Osteoblast (primary cell): ENCODE measurements at regions not wholly inside any gene's neighbourhood (a gene's known extent, or its start where the extent isn't known, plus 50 kb on each side); places are given as distances from the start of the nearest gene placed in this dataset.

ENCODE experiments used
- DNase-seq: peaks from one replicate; pipeline ENCODE4 v3.0.0; 2011; ENCODE audit warnings: low spot score, mixed read lengths; ENCODE audit not compliant: insufficient read length; ENCODE audit errors: missing footprints
- H2AFZ ChIP-seq: 2 replicates; pipeline ENCODE4 v1.6.0; 2011; ENCODE audit warnings: mild to moderate bottlenecking, low read length
- H3K27ac ChIP-seq: 2 replicates; pipeline ENCODE4 v1.5.1; 2011; ENCODE audit warnings: mild to moderate bottlenecking, low read depth, low read length, moderate library complexity
- H3K27me3 ChIP-seq: 2 replicates; pipeline ENCODE4 v1.6.0; 2012; ENCODE audit warnings: mild to moderate bottlenecking, control low read depth, inconsistent platforms, low read length, moderate library complexity; ENCODE audit not compliant: insufficient read depth
- H3K36me3 ChIP-seq: 2 replicates; pipeline ENCODE4 v1.5.1; 2011; ENCODE audit warnings: mild to moderate bottlenecking, low read length, control low read depth, moderate library complexity; ENCODE audit not compliant: insufficient read depth
- H3K4me1 ChIP-seq: 2 replicates; pipeline ENCODE4 v1.5.1; 2011; ENCODE audit warnings: mild to moderate bottlenecking, low read length, control low read depth, moderate library complexity; ENCODE audit not compliant: insufficient read depth
- H3K4me2 ChIP-seq: 2 replicates; pipeline ENCODE4 v1.6.0; 2011; ENCODE audit warnings: mild to moderate bottlenecking, low read length; ENCODE audit not compliant: insufficient read depth
- H3K4me3 ChIP-seq: fragments of 200-600 bp; sonication (generic); 3 replicates; pipeline ENCODE4 v1.5.1; 2012; ENCODE audit warnings: mild to moderate bottlenecking, low read length, inconsistent platforms; ENCODE audit not compliant: insufficient read depth
- H3K79me2 ChIP-seq: 2 replicates; pipeline ENCODE4 v1.6.0; 2012; ENCODE audit warnings: mild to moderate bottlenecking, low read length, control low read depth, inconsistent platforms; ENCODE audit not compliant: insufficient read depth
- H3K9me3 ChIP-seq: 2 replicates; pipeline ENCODE4 v1.5.1; 2011; ENCODE audit warnings: low read depth, low read length, control low read depth
- H4K20me1 ChIP-seq: 2 replicates; pipeline ENCODE4 v1.6.0; 2012; ENCODE audit warnings: mild to moderate bottlenecking, low read length, control low read depth; ENCODE audit not compliant: insufficient read depth
- TF ChIP-seq, protein P1 (sequence below): IDR thresholded peaks from 2 replicates; pipeline ENCODE4 v1.5.1; 2011; ENCODE audit warnings: mild to moderate bottlenecking, low read depth, low read length, moderate library complexity; ENCODE audit errors: extremely low read depth

GRCh38 chr6:168746643-168747042, 305.7 kb downstream of the SMOC2 start:
- H3K27me3 ChIP-seq, result no peaks in the 10 kb centered on the region
- H3K4me1 ChIP-seq, result no peaks in the 10 kb centered on the region
- TF ChIP-seq, protein P1, sequence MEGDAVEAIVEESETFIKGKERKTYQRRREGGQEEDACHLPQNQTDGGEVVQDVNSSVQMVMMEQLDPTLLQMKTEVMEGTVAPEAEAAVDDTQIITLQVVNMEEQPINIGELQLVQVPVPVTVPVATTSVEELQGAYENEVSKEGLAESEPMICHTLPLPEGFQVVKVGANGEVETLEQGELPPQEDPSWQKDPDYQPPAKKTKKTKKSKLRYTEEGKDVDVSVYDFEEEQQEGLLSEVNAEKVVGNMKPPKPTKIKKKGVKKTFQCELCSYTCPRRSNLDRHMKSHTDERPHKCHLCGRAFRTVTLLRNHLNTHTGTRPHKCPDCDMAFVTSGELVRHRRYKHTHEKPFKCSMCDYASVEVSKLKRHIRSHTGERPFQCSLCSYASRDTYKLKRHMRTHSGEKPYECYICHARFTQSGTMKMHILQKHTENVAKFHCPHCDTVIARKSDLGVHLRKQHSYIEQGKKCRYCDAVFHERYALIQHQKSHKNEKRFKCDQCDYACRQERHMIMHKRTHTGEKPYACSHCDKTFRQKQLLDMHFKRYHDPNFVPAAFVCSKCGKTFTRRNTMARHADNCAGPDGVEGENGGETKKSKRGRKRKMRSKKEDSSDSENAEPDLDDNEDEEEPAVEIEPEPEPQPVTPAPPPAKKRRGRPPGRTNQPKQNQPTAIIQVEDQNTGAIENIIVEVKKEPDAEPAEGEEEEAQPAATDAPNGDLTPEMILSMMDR, result no peak

GRCh38 chr6:168746013-168746412, 305.0 kb downstream of the SMOC2 start:
- TF ChIP-seq, protein P1, result no peak
- Histone ChIP-seq H3K27ac (no peak overlapping the region), H3K27me3 (no peaks in the 10 kb centered on the region), H3K4me1 (no peaks in the 10 kb centered on the region), H3K4me2 (no peak overlapping the region), H3K4me3 (no peak overlapping the region), H4K20me1 (no peaks in the 10 kb centered on the region), H3K9me3 (peaks cover 3% of the 10 kb centered on the region), H3K36me3 (no peaks in the 10 kb centered on the region), H3K79me2 (no peaks in the 10 kb centered on the region), H2AFZ (no peak overlapping the region)
- DNase-seq, result no peak

More at GRCh38 chr6:168746643-168747042, 305.7 kb downstream of the SMOC2 start:
- no peak for DNase-seq
- no peak overlapping the region for H2AFZ ChIP-seq
- no peak overlapping the region for H3K4me2 ChIP-seq
- no peak overlapping the region for H3K4me3 ChIP-seq
- no peak overlapping the region for H3K27ac ChIP-seq
- no peaks in the 10 kb centered on the region for H3K79me2 ChIP-seq
- no peaks in the 10 kb centered on the region for H4K20me1 ChIP-seq
- H3K36me3 ChIP-seq, result no peaks in the 10 kb centered on the region
- peaks cover 3% of the 10 kb centered on the region for H3K9me3 ChIP-seq

GRCh38 chr6:168744861-168745260, 303.9 kb downstream of the SMOC2 start:
- H3K4me2 ChIP-seq, result no peak overlapping the region
- H3K27ac ChIP-seq, result no peak overlapping the region
- H3K79me2 ChIP-seq, result no peaks in the 10 kb centered on the region
- H3K9me3 ChIP-seq, result peaks cover 3% of the 10 kb centered on the region
- TF ChIP-seq, protein P1, result no peak
- no peak overlapping the region for H2AFZ ChIP-seq
- no peak for DNase-seq
- no peak overlapping the region for H3K4me3 ChIP-seq
- no peaks in the 10 kb centered on the region for H4K20me1 ChIP-seq
- H3K36me3 ChIP-seq, result no peaks in the 10 kb centered on the region
- no peaks in the 10 kb centered on the region for H3K27me3 ChIP-seq
- no peaks in the 10 kb centered on the region for H3K4me1 ChIP-seq

DNA sequence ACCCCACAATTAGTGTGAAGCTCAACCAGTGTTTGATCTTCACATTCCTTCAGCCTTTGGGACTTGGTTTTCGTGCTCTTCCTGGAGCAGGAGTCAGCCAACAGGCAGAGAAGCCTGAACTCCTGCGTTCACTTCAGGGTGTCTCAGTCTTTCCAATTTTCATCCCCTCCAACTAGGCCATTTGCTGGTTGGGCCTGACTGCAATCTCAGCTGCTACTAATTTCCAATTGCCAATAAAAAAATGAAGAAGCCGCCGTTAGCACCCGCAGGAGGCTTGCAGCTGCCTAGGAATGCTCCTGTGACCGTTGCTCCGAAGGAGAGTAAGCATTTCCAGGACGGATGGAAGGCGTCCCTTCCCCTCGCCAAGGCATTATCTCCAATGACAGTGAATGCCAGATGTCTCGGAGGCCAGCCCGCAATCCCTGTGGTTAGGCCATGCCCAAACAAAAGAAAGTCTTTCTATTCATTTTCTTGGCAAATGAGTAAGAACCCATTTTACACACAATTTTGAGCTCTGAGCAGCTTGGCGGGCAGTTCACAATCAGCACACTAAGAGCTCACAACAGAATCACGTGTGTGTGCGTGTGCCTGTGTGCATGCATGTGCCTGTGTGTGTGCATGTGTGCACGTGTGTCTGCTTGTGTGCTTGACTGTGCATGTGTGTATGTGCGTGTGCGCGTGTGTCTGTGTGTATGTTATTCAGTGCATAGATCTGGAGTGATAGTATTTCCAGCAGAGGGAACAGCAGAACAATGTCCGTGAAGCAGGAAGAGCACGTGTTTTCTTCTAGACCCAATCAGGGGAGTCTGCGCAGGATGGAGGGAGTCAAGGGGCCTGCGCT, 301.2 kb downstream of the SMOC2 start:
- Histone ChIP-seq H3K27ac (no peak overlapping the region), H3K9me3 (peaks cover 3% of the 10 kb centered on the region), H3K36me3 (no peaks in the 10 kb centered on the region), H3K4me2 (no peak overlapping the region), H3K79me2 (no peaks in the 10 kb centered on the region), H2AFZ (no peak overlapping the region), H4K20me1 (no peaks in the 10 kb centered on the region), H3K27me3 (no peaks in the 10 kb centered on the region), H3K4me1 (no peaks in the 10 kb centered on the region), H3K4me3 (no peak overlapping the region)
- TF ChIP-seq, protein P1, result no peak
- no peak for DNase-seq
